ENCODE measurements at regions not wholly inside any gene's neighbourhood (a gene's known extent, or its start where the extent isn't known, plus 50 kb on each side); places are given as distances from the start of the nearest gene placed in this dataset.

DNA sequence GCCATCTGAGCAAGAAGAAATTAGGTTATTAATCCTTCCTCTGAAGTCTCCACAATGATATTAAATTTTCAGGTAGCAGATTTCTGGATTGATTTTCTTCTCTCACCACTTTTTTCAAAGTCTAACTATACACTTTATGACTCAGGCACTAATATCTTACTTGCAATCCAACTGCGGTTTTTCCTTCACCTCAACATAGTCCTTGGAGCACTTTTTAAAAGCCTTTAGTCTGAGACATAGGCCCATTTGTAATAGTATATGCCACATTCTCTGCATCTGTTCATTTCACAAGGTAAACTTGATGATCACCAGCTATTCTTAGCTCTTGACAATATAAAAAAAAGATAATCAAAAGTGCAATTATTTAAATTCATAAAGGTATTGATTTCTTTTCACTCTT is 55.9 kb upstream of the EDNRA start:
- DNase-seq (ENCODE audit: low spot score) = no peak

DNA sequence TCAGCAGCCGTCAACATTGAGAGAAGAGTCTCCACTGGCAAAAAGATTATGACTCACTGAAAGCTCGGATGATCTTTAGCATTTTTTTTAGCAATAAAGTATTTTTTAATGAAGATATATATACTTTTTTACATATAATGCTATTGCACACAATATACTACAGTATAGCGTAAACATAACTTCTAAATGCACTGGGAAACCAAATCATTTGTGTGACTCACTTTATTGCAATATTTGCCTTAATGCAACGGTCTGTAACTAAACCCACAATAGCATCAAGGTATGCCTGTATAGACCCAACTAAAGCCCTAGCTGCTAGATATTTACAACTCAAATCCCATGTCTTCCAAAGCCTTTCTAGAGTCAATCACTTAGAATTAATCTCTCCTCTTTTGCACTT is 52.3 kb upstream of the EDNRA start:
- no peak for DNase-seq (ENCODE audit: low spot score)

DNA sequence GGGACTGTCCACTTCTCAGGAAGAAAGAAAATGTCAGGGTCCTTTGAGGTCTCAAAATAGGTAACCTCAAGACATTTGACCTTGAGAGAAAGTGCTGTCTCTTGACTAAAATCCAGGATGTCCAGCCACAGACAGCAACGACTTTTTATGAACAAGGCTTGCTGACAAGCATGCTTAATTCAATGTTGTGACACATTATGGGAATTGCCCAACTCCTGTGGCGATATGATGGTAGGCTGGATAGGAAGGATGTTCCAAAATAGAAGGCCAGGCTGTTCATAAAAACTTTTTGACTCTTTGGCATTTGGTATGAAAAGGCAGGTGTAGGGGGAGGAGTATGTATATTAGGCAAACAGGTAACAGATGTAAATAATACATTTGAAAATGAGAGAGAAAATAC is 50.8 kb upstream of the EDNRA start:
- no peak for DNase-seq (ENCODE audit: low spot score)
